ENCODE measurements at regions not wholly inside any gene's neighbourhood (a gene's known extent, or its start where the extent isn't known, plus 50 kb on each side); places are given as distances from the start of the nearest gene placed in this dataset.

DNA sequence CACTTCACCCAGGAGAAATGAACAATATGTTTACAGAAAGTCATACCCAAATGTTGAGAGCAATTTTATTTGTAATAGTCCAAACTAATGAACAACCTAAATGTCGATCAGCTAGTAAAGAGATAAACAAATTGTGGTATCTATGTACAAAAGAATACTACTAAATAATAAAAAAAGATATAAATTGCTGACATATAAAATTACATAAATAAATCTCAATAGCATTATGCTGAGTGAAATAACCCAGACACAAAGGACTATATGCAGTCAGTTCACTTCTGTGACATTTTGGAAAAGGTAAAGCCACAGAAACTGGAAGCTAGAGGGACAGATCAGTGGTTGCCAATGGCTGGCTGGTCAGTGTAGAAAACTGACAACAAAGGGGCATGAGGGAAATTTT lies 346.0 kb upstream of the PCDH20 start:
- TF ChIP-seq GATA3 (IDR thresholded peaks at IDR 0.05; ENCODE audit: low read depth, low read length) (no peak), GATA2 (IDR thresholded peaks at IDR 0.05; ENCODE audit: low read depth, low read length) (no peak)

DNA sequence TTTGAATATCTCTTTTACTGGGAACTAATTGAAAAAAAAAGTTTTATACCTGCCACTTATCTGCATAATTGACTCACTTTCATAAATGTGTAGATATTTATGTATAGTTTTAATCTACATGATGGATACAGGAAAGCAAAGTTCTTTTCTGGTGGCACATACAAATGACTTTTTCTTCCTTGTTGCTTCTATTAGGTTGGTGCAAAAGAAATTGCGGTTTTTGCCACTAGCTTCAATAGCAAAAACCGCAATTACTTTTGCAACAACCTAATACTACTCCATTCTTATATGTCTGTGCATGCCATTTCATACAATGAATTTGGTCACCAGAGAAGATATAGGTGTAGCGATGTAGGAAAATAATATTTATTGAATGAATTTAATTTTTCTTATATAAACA lies 344.5 kb upstream of the PCDH20 start:
- TF ChIP-seq GATA3 (IDR thresholded peaks at IDR 0.05; ENCODE audit: low read depth, low read length), result no peak
- no peak for TF ChIP-seq GATA2 (IDR thresholded peaks at IDR 0.05; ENCODE audit: low read depth, low read length)

DNA sequence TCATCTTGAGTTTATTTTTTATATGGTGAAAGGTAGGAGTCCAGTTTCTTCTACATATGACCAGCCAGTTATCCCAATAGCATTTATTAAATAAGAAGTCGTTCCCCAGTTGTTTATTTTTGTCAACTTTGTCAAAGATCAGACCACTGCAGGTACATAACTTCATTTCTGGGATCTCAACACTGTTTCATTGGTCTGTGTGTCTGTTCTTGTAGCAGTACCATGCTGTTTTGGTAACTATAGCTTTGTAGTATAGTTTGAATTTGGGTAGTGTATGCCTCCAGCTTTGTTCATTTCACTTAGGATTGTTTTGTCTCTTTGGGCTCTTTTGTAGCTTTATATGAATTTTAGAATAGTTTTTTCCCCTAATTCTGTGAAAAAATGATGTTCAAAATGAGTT lies 340.4 kb upstream of the PCDH20 start:
- TF ChIP-seq GATA3 (IDR thresholded peaks at IDR 0.05; ENCODE audit: low read depth, low read length), result no peak
- no peak for TF ChIP-seq GATA2 (IDR thresholded peaks at IDR 0.05; ENCODE audit: low read depth, low read length)

DNA sequence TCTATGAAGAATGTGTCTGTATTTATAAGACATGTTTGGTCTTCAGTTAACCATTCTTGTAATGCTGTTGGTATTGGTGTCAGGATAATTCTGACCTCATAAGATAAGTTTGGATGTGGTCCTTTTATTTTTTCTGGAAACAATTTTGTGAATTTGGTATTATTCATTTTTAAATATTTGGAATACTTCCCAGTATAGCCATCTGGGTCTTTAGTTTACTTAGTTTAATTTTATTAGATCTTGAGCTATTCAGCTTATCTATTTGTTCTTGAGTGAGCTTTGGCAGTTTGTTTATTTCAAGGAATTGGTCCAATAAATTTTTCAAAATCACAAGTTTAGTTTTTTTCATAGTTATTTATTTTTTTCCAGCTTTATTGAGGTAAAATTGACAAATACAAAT lies 335.4 kb upstream of the PCDH20 start:
- TF ChIP-seq GATA3 (IDR thresholded peaks at IDR 0.05; ENCODE audit: low read depth, low read length), result no peak
- TF ChIP-seq GATA2 (IDR thresholded peaks at IDR 0.05; ENCODE audit: low read depth, low read length), result no peak

DNA sequence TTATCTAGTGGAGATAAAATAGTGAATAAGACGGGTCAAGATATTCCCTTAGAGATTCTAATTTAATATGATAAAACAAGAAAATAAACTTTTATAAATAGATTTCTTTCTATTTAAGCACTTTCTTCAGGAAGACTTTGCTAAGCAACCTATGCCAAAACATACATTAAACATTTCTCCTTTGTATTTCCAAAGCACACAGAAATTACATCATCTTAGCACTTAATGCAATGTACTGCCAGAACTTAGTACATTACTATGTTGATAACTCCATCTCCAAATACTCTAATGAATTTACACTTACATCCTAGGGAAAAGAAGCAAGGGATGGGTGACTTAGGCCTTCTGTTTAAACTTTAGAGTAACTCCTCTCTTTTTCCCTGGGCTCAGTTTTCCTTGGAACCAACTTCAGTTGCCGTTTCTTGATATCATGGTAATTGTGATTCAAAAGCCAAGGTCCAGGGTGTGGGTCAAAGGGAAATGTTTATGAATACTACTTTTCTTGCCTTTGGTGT lies 322.6 kb upstream of the PCDH20 start:
- no peak for TF ChIP-seq GATA2 (IDR thresholded peaks at IDR 0.05; ENCODE audit: low read depth, low read length)
- no peak for TF ChIP-seq GATA3 (IDR thresholded peaks at IDR 0.05; ENCODE audit: low read depth, low read length)

DNA sequence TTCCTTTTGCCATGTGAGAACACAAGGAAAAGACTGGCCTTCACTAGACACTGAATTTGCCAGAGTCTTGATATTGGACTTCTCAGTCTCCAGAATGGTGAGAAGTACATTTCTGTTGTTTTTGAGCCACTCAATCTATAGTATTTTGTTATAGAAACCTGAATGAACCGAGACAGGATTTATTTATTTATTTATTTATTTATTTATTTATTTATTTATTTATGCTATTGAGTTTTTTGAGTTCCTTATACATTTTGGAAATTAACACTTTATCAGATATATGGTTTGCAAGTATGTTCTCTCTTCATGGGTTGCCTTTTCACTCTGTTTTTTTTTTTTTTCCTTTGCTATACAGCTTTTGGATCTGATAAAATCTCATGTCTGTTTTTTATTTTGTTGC lies 319.0 kb upstream of the PCDH20 start:
- TF ChIP-seq GATA2 (IDR thresholded peaks at IDR 0.05; ENCODE audit: low read depth, low read length) (no peak), GATA3 (IDR thresholded peaks at IDR 0.05; ENCODE audit: low read depth, low read length) (no peak)

DNA sequence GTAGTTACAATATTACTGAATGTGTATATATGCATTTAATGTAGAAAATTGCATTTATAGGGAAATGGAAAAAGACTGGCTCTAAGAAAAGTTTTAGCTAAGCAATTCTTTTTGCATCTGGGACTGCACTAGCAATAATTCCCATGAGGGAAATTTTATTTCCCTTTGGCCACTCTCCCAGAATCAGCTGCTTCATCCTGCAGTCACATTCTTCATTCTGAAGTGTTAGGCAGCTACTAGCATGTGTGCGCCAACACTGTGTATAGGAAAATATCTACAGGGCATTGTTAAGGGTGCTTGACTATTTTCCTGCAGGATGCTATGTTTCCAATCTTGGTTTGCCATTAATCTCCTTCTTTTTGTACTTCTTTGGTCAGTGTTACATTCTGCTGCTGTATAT lies 312.8 kb upstream of the PCDH20 start:
- TF ChIP-seq GATA3 (IDR thresholded peaks at IDR 0.05; ENCODE audit: low read depth, low read length), result no peak
- TF ChIP-seq GATA2 (IDR thresholded peaks at IDR 0.05; ENCODE audit: low read depth, low read length), result no peak

DNA sequence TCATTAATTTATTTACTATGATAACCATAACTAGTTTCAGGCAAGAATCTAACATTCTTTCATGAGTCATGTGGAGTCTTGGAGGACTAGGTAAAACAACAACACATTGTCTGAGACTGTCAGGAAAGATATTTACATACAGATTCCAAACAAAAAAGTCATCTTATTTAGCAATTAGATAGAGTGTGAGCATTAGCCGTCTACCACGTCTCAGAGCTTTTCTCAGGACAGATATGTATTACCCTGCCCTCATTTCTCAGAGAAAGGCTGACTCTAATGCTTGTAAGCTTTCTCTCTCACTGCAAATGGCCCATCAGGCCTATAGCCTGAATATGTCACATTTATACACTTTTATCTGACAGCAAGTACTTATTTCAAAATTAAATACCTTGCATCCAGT lies 312.1 kb upstream of the PCDH20 start:
- TF ChIP-seq GATA2 (IDR thresholded peaks at IDR 0.05; ENCODE audit: low read depth, low read length) (no peak), GATA3 (IDR thresholded peaks at IDR 0.05; ENCODE audit: low read depth, low read length) (no peak)

DNA sequence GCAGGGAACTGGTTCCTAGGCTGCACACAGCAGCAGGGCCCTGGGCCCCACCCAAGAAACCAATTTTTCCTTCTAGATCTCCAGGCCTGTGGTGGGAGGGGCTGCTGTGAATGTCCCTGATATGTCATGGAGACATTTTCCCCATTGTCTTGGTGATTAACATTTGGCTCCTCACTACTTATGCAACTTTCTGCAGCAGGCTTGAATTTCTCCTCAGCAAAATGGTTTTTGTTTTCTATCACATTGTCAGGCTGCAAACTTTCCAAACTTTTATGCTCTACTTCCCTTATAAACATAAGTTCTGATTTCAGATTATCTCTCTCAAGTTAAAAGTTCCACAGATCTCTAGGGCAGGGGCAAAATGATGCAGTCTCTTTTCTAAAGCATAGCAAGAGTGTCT lies 310.2 kb upstream of the PCDH20 start:
- TF ChIP-seq GATA2 (IDR thresholded peaks at IDR 0.05; ENCODE audit: low read depth, low read length) (no peak), GATA3 (IDR thresholded peaks at IDR 0.05; ENCODE audit: low read depth, low read length) (no peak)

DNA sequence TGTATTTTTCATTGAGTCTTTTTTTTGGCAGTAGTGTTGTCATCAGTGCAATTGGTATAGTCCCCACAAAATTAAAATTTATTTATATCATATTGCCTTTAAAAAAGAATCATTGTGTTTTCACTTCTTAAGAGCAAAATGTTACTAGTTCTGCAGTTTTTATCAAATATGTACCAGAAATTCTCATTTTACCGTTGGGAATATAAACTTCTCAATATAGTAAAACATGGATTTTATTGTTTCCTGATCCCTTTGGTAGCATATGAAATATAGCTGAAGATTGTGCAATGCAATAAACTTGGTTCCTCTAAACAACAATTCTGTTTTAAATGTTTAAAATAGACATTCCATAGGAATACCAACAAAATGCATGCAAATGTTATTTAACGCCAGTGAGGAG lies 306.5 kb upstream of the PCDH20 start:
- no peak for TF ChIP-seq GATA2 (IDR thresholded peaks at IDR 0.05; ENCODE audit: low read depth, low read length)
- TF ChIP-seq GATA3 (IDR thresholded peaks at IDR 0.05; ENCODE audit: low read depth, low read length), result no peak

DNA sequence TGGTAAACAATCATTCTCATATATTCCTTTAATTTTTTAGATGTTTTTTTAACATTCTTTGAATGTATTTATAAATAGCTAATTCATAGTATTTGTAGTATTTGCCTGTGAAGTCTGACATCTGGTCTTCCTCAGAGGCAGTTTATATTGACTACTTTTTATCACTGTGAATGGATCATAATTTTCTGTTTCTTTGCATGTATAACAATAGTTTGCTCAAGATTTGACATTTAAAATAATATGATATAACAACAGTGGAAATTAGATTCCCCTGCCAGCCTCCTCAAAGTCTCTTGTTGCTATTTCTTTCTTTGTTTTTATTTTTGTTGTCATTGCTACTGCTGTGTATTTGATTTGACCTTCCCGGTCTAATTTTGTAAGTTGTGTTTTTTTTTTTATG lies 297.0 kb upstream of the PCDH20 start:
- TF ChIP-seq GATA3 (IDR thresholded peaks at IDR 0.05; ENCODE audit: low read depth, low read length), result no peak
- no peak for TF ChIP-seq GATA2 (IDR thresholded peaks at IDR 0.05; ENCODE audit: low read depth, low read length)

DNA sequence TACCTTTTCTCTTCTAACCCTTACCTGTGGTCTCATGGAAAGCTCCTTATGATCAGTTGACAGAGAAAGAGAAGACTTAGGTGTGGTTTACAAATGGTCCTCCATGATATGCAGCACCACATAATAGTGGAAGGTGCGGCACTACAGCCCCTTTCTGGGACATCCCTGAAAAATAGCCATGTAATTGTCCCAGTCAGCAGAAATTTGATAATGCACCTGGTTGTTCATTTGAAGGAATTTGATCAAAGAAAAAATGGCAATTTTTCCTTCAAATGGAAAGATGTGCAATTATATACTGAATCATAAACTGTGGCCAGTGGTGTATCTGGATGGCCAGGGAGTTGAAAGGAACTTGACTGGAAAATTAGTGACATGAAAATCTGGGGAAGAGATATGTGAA lies 293.6 kb upstream of the PCDH20 start:
- TF ChIP-seq GATA2 (IDR thresholded peaks at IDR 0.05; ENCODE audit: low read depth, low read length), result no peak
- TF ChIP-seq GATA3 (IDR thresholded peaks at IDR 0.05; ENCODE audit: low read depth, low read length), result no peak

DNA sequence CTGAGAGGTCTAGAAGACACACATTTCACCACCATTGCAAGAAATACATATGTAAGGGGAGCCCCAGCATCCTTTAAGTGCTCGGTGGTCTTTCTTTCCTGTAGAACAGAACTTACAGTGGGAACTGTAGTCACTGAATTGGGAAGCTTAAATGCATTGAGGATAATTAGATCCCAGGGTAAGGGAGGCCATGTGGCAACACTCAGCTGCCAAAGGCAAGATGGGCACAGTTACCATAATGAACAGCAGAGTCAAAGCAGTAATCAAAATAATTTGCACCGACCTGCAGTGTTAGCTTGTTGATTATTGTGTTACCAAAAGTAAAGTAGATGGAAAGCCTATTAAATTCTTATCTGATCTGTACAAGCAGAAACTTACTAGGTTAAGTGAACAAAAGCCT lies 291.2 kb upstream of the PCDH20 start:
- TF ChIP-seq GATA2 (IDR thresholded peaks at IDR 0.05; ENCODE audit: low read depth, low read length) (peak; percentile 21), GATA3 (IDR thresholded peaks at IDR 0.05; ENCODE audit: low read depth, low read length) (peak; percentile 41; the same call in 1 of the 2 replicates)

DNA sequence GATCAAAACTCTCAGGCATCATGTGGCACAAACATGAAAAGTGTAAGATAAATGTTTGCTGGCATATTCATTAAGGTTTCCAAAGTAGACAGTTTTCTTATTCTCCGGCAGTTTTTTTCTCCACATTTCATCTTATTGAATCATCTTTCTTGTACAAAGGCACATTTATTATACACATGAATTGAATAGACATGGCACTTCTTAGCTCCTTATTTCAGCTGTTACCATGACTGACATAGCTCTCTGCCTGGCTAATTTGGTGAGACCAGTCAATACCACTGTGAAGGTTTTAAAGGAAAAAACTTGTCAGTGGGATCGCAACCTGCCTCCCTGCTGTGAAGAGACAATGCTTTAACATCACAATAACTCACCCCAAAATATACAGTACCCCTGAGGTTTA lies 285.0 kb upstream of the PCDH20 start:
- TF ChIP-seq GATA2 (IDR thresholded peaks at IDR 0.05; ENCODE audit: low read depth, low read length) (no peak), GATA3 (IDR thresholded peaks at IDR 0.05; ENCODE audit: low read depth, low read length) (no peak)

DNA sequence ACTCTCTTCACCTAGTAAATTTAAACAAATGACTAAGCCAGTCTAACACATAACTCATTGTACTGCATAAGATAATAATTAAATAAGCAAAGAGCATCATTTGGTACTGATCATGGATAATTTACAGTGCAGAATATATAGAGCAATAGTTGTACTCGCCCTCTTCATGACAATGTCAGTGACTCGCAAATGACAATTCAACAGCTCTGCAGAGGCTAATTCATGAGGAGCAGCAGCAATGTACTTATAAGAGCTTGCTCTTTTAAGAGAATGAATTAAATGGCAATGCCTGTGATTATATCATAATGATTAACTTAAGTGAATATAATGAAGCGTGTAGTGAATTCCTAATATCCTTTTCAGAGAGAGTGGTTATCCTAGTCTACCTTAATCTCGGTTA lies 284.5 kb upstream of the PCDH20 start:
- TF ChIP-seq GATA3 (IDR thresholded peaks at IDR 0.05; ENCODE audit: low read depth, low read length), result no peak
- TF ChIP-seq GATA2 (IDR thresholded peaks at IDR 0.05; ENCODE audit: low read depth, low read length), result no peak

DNA sequence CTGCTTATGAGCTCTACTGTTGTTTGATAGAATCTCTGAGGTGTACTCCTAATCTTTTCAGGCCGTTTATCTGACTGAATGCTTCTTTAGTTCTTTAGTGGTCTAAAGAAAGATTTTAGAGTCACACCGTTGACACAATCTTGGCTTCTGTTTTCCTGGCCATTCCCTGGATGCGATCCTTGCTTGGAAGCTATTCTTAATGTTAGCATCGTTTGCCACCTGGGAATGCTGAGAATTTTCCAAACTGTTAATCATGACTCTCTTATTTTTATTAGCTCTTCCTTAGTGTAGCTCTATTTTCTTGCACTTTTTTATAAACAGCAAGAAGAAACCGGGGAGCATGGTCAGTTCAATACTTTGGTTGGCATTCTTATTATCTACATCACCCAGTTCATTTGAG lies 281.0 kb upstream of the PCDH20 start:
- TF ChIP-seq GATA2 (IDR thresholded peaks at IDR 0.05; ENCODE audit: low read depth, low read length), result no peak
- TF ChIP-seq GATA3 (IDR thresholded peaks at IDR 0.05; ENCODE audit: low read depth, low read length), result no peak
